Small intestine (tissue), 7 donors: ENCODE measurements at regions not wholly inside any gene's neighbourhood (a gene's known extent, or its start where the extent isn't known, plus 50 kb on each side); places are given as distances from the start of the nearest gene placed in this dataset.
"Not testable (repeated sequence)": the region's sequence is repeated elsewhere in the genome, so short reads cannot be mapped to it uniquely, and the experiment has no call there.

ENCODE experiments used
- DNase-seq, 2 donors: peaks; one replicate each; pipeline versions ENCODE4 v3.0.0 to v3.0.0-alpha.2; 2013
- FAIRE-seq: peaks from 2 replicates; lab custom pipeline; 2012; peaks lifted over from hg19 to GRCh38; lab: Jason Lieb, UNC
- H3K27ac ChIP-seq, 3 donors: one replicate each; pipeline ENCODE4 v1.5.1; 2013; ENCODE audit warnings: low read length in 2 of 3, mild to moderate bottlenecking in 2 of 3, control low read depth in 1 of 3, inconsistent platforms in 1 of 3, low read depth in 1 of 3, moderate library complexity in 1 of 3
- H3K27me3 ChIP-seq, 3 donors: one replicate each; pipeline ENCODE4 v1.6.1; 2013; ENCODE audit warnings: low read length in 3 of 3, inconsistent platforms in 1 of 3; ENCODE audit not compliant: control insufficient read depth in 3 of 3, insufficient read depth in 3 of 3
- H3K36me3 ChIP-seq, 3 donors: one replicate each; pipeline ENCODE4 v1.6.1; 2013; ENCODE audit warnings: low read length in 3 of 3, inconsistent platforms in 1 of 3, low read depth in 1 of 3, mild to moderate bottlenecking in 1 of 3, moderate library complexity in 1 of 3; ENCODE audit not compliant: control insufficient read depth in 3 of 3, insufficient read depth in 2 of 3
- H3K4me1 ChIP-seq, 3 donors: one replicate each; pipeline ENCODE4 v1.6.1; 2013; ENCODE audit warnings: low read length in 2 of 3, inconsistent platforms in 1 of 3, low read depth in 1 of 3, mild to moderate bottlenecking in 1 of 3, moderate library complexity in 1 of 3; ENCODE audit not compliant: control insufficient read depth in 3 of 3, insufficient read depth in 2 of 3
- H3K4me3 ChIP-seq, 3 donors: one replicate each; pipeline ENCODE4 v1.5.1; 2013; ENCODE audit warnings: low read length in 3 of 3, control low read depth in 1 of 3, inconsistent platforms in 1 of 3, low read depth in 1 of 3, mild to moderate bottlenecking in 1 of 3, moderate library complexity in 1 of 3
- H3K9me3 ChIP-seq, 2 donors: one replicate each; pipeline ENCODE4 v1.6.1; 2013; ENCODE audit warnings: low read depth in 1 of 2, low read length in 1 of 2; ENCODE audit not compliant: control insufficient read depth in 2 of 2, insufficient read depth in 1 of 2
- WGBS, 3 donors: extraction: QIAGEN DNeasy Blood & Tissue Kit; methylation state at CpG; one replicate each; pipeline ENCODE4 v1.1.7; 2013; 5-methylcytosine and 5-hydroxymethylcytosine counted together
- donor health status: healthy with polysubstance abuse.
- donor health status: control.
- donor health status: control.
- donor health status: Bipolar disorder and iron deficiency.
- donor health status: healthy.

DNA sequence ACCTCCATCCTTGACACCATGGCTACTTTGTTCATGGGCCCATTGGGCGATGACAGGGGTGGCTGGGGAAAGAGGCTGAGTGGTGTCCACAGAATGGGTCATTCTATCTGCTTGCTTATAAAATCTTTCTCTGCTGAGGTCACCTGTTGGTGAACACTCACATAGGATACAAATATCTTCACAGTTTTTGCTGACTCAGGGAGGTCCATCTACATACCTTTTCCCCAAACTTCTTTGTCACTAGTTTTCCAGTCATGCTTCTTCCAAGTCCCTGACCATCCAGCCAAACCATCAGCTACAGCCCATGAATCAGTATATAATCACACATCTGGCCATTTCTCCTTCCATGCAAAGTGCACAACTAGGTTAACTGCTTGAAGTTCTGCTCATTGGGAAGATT lies 347.6 kb downstream of the TMEM38B start:
- 95 to 100% (median 95%) methylated on average over 1 of the region's 1 CpG for WGBS, 3 donors

DNA sequence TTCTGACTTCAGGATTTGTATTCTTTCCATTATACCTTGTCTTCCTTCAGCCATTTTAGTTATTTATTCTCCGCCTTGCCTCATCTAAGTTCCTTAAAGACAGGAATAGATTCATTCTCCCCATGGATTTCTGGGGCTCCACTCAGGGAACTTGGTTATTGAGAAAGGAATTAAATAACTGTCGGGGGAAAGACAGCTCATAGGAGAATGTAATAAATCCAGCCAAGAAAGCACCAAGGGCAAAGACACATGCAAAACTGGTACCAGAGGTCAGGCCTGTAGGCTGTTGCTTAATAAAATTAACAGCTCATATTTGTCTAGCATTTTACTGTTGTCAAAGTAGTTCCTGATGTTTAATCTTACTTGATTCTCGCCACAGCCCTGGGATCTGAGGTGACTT lies 357.2 kb downstream of the TMEM38B start:
- H3K36me3 ChIP-seq: no peaks in the 10 kb centered on the region
- H3K4me3 ChIP-seq: no peak overlapping the region
- no peaks in the 10 kb centered on the region for H3K4me1 ChIP-seq
- FAIRE-seq (no peak), DNase-seq (no peak)
- no peak overlapping the region for H3K27ac ChIP-seq
- no peaks in the 10 kb centered on the region for H3K9me3 ChIP-seq
- H3K27me3 ChIP-seq: no peaks in the 10 kb centered on the region
- 82 to 83% (median 82%) methylated on average over 3 of the region's 3 CpGs for WGBS, 3 donors

More for the DNA sequence above, 347.6 kb downstream of the TMEM38B start:
- not testable (repeated sequence) for H3K4me1 ChIP-seq, DNase-seq, FAIRE-seq, H3K27me3 ChIP-seq, H3K9me3 ChIP-seq, H3K27ac ChIP-seq, H3K4me3 ChIP-seq, H3K36me3 ChIP-seq

DNA sequence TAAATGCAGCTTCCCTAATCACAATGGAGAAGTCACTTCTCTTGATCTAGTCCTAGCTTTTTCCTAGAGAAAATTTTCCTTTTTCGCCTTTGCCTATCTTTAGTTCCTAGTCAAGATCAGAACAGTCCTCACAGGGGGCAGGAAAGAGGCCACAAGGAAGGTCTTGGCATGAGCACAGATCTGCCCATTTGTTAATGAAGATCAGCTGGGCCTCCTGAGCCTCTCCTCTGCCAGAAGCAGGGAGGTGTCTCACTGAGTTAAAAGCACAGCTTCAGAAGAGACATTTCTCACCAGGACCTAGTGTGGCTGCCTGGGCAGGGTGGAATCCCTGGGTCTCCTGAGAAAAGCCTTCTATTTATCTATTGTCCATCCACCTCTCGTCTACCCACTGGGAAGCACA lies 357.8 kb downstream of the TMEM38B start:
- no peak overlapping the region for H3K27ac ChIP-seq
- H3K4me1 ChIP-seq: no peaks in the 10 kb centered on the region
- no peaks in the 10 kb centered on the region for H3K9me3 ChIP-seq
- no peaks in the 10 kb centered on the region for H3K36me3 ChIP-seq
- H3K4me3 ChIP-seq: no peak overlapping the region
- WGBS, 3 donors: 54 to 68% (median 67%) methylated on average over 2 of the region's 2 CpGs
- H3K27me3 ChIP-seq: no peaks in the 10 kb centered on the region
- DNase-seq (no peak), FAIRE-seq (no peak)

DNA sequence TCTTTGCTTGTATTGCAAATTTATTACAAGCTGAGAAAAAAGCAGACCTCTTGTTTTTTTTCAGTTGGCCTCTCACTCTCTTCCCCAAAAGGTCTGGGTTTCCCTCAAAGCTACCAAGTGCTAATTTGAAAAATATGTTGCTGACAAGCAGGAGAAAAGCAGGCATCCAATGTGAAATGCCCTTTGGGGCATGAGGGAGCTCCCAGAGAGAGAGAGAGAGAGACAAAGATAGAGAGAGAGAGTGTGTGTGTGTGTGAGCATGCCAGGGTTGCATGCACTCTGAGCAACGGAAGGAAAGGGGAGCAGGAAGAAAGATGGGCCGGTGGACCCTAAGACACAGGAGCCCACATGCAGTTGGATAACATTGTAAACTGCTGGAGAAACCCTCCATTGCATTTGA lies 358.4 kb downstream of the TMEM38B start:
- H3K9me3 ChIP-seq: no peaks in the 10 kb centered on the region
- FAIRE-seq: no peak
- WGBS, 3 donors: 64 to 92% (median 82%) methylated on average over 2 of the region's 2 CpGs
- H3K27ac ChIP-seq: no peak overlapping the region
- H3K27me3 ChIP-seq: no peaks in the 10 kb centered on the region
- no peaks in the 10 kb centered on the region for H3K36me3 ChIP-seq
- H3K4me1 ChIP-seq: no peaks in the 10 kb centered on the region
- H3K4me3 ChIP-seq: no peak overlapping the region
- DNase-seq: no peak

DNA sequence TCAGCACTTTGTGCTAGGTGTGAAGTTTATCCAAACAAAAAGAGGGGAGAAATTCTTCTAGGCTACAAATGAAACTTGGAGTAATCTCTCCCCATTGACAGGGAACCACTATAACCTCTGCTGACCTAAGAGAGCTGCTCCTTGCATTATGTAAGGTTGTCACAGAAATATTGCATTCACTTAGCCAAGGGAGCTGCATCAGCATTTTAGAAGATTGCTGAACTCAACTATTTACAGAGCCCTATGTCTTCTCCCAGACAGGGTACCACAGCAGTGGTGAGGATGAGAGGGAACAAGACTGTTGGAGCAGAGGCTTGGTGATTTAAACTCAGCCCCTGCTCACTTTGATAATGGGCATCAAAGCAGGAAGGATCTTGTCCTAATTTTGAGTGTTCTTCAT lies 362.0 kb downstream of the TMEM38B start:
- Histone ChIP-seq H3K36me3 (no peaks in the 10 kb centered on the region), H3K4me3 (no peak overlapping the region), H3K4me1 (no peaks in the 10 kb centered on the region), H3K27ac (no peak overlapping the region), H3K9me3 (peaks cover 0 to 7% of the 10 kb centered on the region in 2 donors), H3K27me3 (no peaks in the 10 kb centered on the region)
- DNase-seq (no peak), FAIRE-seq (no peak)

DNA sequence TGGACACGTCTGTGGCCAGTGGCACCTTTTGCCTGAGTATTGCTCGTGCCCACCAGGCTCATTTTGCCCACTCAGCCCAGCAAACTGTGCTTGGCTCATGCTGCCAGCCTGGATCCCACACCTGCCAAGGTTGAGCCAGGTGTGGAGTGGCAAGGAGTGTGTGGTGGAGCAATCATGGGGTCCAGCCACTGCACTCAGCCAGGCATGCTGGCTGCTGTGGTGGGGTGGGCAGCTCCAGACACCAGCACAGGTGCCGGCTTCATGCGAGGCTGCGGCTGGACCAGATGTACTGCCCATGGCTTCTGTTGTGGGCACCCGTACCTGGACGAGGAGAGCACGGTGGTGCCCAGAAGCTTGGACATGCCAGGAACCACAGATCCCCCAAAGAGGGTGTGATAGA lies 364.1 kb downstream of the TMEM38B start:
- FAIRE-seq: no peak
- 86 to 89% (median 88%) methylated on average over 8 of the region's 8 CpGs for WGBS, 3 donors

DNA sequence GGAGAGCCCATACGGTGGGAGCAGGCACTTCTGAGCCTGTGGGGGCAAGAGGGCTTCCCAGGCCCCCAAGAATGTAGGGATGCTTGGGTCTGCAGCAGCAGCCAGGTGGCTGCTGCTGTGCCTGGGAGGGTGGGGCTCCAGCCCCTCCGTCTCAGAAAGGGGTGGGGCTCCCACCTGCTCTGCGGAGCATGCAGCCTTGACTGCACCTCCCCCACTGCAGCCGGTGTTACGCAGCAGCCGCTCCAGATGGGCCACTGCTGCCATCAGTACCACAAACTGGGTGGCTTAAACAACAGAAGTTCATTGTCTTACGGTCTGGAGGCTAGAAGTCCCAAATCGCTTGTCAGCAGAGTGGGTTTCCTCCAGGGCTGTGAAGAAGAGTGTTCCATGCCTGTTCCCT lies 365.5 kb downstream of the TMEM38B start:
- no peaks in the 10 kb centered on the region for H3K27me3 ChIP-seq
- no peak for DNase-seq
- peaks cover 0 to 7% of the 10 kb centered on the region in 2 donors for H3K9me3 ChIP-seq
- H3K27ac ChIP-seq: no peak overlapping the region
- no peak for FAIRE-seq
- no peaks in the 10 kb centered on the region for H3K4me1 ChIP-seq
- no peak overlapping the region for H3K4me3 ChIP-seq
- 77 to 86% (median 80%) methylated on average over 8 of the region's 8 CpGs for whole genome bisulfite sequencing, 3 donors
- no peaks in the 10 kb centered on the region for H3K36me3 ChIP-seq

More for the DNA sequence above, 364.1 kb downstream of the TMEM38B start:
- no peak overlapping the region for H3K4me3 ChIP-seq
- no peaks in the 10 kb centered on the region for H3K4me1 ChIP-seq
- no peak for DNase-seq
- H3K36me3 ChIP-seq: no peaks in the 10 kb centered on the region
- no peaks in the 10 kb centered on the region for H3K27me3 ChIP-seq
- no peak overlapping the region for H3K27ac ChIP-seq
- peaks cover 0 to 7% of the 10 kb centered on the region in 2 donors for H3K9me3 ChIP-seq

DNA sequence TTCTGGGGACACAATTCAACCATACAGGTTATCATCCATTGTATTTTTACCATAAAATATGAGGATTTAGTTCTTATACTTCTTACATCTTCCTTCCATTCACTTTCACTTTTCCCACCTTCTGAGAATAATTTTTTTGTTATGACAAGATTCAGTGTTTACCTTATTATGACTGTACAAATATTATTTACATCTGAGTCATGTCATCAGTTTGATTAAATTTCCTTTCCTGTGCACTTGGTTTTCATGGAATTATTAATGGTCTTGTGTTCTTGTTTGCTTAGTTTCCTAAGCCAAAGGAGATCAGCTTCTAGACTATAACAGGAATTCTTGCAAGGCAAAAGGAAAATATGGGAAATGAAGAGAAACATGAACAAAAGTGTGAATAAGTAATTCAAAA lies 366.5 kb downstream of the TMEM38B start:
- FAIRE-seq (no peak), DNase-seq (no peak)
- no peak overlapping the region for H3K4me3 ChIP-seq
- H3K9me3 ChIP-seq: peaks cover 0 to 7% of the 10 kb centered on the region in 2 donors
- H3K4me1 ChIP-seq: no peaks in the 10 kb centered on the region
- no peak overlapping the region for H3K27ac ChIP-seq
- H3K27me3 ChIP-seq: no peaks in the 10 kb centered on the region
- no peaks in the 10 kb centered on the region for H3K36me3 ChIP-seq

DNA sequence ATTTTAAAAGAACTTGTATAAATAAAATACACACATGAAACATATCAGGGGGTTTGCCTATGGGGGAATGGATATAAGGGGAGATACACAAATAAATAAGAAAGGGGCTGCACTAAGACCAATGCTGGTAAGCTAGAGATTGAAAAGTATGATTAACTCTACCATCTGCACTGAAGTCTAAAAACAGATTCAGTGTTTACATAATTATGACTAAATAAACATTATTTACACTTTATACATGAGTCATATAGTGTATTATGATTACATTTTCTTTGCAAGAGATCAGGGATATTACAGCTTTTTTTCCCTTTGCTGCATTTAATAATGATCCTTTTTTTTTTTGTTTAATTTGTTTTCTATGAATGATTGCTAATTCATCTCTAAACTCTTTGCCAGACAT lies 367.9 kb downstream of the TMEM38B start:
- FAIRE-seq (no peak), DNase-seq (no peak)
- no peak overlapping the region for H3K4me3 ChIP-seq
- H3K27me3 ChIP-seq: no peaks in the 10 kb centered on the region
- H3K27ac ChIP-seq: no peak overlapping the region
- H3K9me3 ChIP-seq: peaks cover 0 to 7% of the 10 kb centered on the region in 2 donors
- H3K4me1 ChIP-seq: no peaks in the 10 kb centered on the region
- H3K36me3 ChIP-seq: no peaks in the 10 kb centered on the region
